Right ventricle myocardium inferior (tissue), 1 donor: ENCODE measurements at regions not wholly inside any gene's neighbourhood (a gene's known extent, or its start where the extent isn't known, plus 50 kb on each side); places are given as distances from the start of the nearest gene placed in this dataset.

Source experiments
- ATAC-seq: fragments of 200-7000 bp; cut with Tn5 transposase; one replicate; pipeline ENCODE4 v1.9.1; 2020; ENCODE audit warnings: mild to moderate bottlenecking, moderate library complexity
- DNase-seq: peaks from one replicate; pipeline ENCODE4 v3.0.0; 2021; ENCODE audit errors: missing footprints
- intact Hi-C: fragments of 100-400 bp; cut with DNase I; formaldehyde crosslinking; loops from one replicate; pipeline ENCODE4 v1.11.0; 2022
- donor health status: DM: no; HTN: yes; CAD: no; lungs with severe emphysema.

DNA sequence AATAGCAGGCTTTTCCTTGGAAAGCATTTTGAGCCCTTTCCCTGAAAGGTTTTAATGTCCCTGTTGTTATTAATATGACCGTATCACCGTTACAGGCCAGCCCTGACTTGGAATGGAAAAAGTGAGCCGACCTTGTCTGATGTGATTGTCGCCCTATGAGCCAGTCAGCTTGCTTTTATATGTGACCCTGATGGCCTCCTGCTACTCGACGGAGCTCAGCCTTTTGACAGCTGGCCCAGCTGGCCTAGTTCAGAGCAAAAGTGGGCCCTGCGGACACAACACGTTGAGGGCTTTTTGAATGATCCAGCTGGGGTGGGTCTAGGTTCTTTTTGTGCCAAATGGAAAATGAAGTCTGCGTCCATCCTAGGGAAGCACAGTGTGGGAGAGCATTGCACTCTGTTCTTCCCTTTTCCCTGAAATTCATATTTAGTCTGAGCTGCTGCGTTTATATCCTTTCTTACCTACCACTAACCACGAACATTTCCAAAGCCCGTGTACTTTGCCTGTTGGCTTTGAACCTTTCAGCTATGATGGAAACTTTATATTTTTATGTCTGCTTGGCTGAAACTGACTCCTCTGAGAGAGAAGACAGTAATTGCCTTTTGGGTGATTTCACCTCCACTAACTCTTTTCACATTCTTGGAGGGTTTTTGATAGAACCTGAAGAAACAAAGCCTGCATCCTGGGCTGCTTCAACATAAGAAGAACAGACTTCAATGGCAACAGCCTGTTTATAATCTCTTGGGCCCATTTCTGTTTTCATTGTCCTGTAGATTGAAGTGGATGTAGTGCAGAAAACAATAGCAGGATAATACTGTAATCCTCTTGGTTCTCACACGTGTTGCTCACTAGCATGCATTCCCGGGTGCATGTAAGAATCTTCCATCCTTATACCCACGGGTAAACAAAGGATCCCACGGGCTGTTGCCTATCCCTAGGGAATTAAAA, 121.8 kb upstream of the HDGFL1 start:
- ATAC-seq (peak; percentile 66), DNase-seq (peak; percentile 27)
- intact Hi-C loops = no loop called here

GRCh38 chr6:22448291-22448711, 121.1 kb upstream of the HDGFL1 start:
- ATAC-seq (no peak), DNase-seq (no peak)
- intact Hi-C loops = no loop called here

- no peak for ATAC-seq
- no peak for DNase-seq
- intact Hi-C loops = no loop called here
Observed at GRCh38 chr6:22451962-22452361, 117.4 kb upstream of the HDGFL1 start.

- ATAC-seq = no peak
- no peak for DNase-seq
- intact Hi-C loops = no loop called here
Observed at GRCh38 chr6:22455378-22455777, 114.0 kb upstream of the HDGFL1 start.

- ATAC-seq = no peak
- intact Hi-C loops = no loop called here
- DNase-seq = no peak
Observed at GRCh38 chr6:22457996-22458395, 111.4 kb upstream of the HDGFL1 start.

GRCh38 chr6:22466665-22467245, 102.6 kb upstream of the HDGFL1 start:
- ATAC-seq (no peak), DNase-seq (no peak)
- intact Hi-C loops = no loop called here

DNA sequence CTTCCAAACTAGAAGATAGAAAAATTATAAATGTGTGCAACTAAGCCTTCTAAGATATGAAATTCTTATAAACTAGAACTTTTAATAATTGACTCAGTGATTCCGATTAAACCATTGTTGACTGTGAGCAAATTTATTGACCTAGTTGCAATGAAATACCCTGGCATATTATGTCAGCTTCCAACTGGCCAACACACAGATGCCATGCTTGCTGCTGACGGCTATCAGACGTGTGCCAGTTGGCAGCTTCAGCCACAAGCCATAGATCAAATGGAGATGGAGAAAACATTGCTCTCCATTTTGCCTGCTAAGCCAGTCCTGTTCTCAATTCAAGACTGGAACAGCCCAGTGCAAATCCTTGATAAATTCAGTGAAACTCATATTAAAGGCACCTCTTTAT, 101.7 kb upstream of the HDGFL1 start:
- DNase-seq = no peak
- no peak for ATAC-seq
- intact Hi-C loops = no loop called here

DNA sequence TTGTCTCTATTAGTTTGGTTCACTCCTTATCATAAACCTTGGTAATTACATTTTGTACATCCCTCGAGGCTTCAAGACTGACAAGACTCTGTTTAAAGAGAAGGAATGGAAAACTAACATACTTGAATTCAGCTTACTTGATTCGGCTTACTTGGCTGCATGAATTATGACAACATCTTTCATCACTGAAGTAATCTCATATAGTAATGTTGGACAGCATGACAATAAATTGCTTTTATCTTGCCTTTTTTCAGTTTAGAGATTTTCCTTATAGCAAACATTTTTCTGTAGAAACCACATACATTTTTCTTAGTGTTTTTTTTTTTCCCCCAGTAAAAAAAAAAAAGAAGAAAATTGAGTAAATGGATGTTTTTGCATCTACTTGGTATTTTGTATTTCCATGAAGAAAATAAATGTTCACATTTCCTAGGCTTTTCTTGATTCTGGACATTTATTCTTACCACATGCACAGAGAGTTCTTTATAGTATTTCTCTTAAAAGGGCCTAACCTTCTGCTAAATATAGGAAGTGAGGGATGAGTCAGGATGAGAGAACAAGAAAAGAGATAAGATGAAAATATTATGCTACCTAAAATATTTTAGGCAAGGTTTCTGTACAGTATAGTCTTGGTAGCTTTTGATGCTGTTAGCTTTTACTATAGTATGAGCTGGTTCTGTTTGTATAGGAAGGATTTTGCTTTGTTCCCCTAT, 101.0 kb upstream of the HDGFL1 start:
- no peak for ATAC-seq
- intact Hi-C loops = no loop called here

GRCh38 chr6:22470454-22471131, 98.8 kb upstream of the HDGFL1 start:
- intact Hi-C loops = loop anchor here (5.0 to 10.0 kb wide), 4 partner anchors 74 to 326 kb away; no protein-coding TSS in a partner anchor

More for the DNA sequence above, 101.0 kb upstream of the HDGFL1 start:
- DNase-seq = no peak

DNA sequence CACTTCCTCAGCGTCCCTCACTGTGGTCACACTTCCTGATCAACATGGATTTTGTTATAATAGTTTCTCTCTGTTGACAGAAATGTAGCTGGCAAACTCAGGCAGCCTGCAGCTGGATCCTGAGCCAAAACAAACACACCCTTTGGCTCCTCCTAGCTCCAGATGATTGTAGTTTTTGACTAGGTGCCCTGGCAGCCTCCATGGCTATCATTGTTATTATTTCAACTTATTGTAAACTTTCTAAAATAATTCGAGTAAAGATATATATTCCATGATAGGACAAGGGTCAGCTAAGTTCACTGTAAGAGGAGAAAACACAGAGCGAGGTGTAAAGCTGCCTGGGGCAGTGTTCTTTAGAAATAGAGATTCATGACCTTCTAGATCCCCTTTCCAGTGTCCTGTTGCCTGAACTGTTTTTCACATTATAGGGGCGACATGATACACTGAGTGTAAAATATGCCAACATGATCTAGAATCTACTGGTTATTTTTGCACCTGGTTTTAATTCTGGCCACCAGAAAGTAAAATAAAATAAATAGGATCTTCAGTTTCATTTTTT, 98.2 kb upstream of the HDGFL1 start:
- intact Hi-C loops = loop anchor here (5.0 to 10.0 kb wide), 4 partner anchors 74 to 326 kb away; no protein-coding TSS in a partner anchor
- no peak for DNase-seq

More at GRCh38 chr6:22470454-22471131, 98.8 kb upstream of the HDGFL1 start:
- DNase-seq (no peak), ATAC-seq (no peak)

DNA sequence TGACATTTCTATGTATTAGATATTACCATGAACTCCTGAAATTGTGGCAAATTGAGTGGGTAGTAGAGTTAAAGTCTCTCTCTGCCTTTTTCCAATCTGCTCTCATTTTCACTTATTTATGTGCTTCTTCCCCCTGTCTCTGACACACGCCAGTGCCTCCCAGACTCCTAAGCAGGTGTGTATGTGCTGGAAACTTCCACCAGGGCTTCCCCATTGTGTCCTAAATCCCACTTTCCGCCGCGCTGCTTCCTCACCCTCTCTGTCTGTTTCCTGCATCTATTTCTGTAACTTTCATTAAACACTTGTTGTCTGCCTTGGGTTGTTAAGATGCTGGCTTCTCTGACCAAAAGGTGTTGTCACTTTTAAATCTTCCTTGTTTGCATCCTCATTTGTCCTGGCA, 97.6 kb upstream of the HDGFL1 start:
- ATAC-seq (no peak), DNase-seq (no peak)
- intact Hi-C loops = loop anchor here (5.0 to 10.0 kb wide), 4 partner anchors 73 to 327 kb away; no protein-coding TSS in a partner anchor

More for the DNA sequence above, 98.2 kb upstream of the HDGFL1 start:
- ATAC-seq = peak; percentile 82

- DNase-seq (no peak), ATAC-seq (no peak)
- intact Hi-C loops = loop anchor here (5.0 to 10.0 kb wide), 4 partner anchors 71 to 329 kb away; no protein-coding TSS in a partner anchor
Observed at GRCh38 chr6:22473991-22474682, 95.2 kb upstream of the HDGFL1 start.

DNA sequence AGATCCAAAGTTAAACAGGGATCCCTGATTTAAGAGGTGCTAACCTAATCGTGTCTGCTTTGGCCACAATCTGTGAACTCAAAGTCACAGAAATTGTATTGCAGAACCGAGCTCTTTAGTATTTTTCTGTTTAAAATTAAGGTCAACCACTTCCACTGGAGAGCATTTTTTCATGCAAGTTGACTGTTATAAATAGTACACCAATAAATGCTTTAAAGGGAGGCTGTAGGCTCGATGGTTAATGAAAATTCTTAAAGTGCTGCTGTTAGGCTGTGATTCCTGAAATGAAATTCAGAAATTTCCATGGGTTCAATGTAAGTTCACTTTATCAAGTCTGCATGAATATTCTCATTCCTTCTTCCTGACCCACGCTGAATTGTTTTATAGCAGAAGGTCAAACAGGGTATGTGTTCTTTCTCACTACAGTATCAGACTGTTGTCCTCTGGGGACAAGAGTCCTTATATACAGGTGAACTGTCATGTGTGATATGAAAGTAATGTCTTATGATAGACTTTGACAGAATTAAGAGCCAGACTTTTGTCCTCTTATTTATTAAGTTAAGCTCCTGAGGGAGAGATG, 92.5 kb upstream of the HDGFL1 start:
- intact Hi-C loops = loop anchor here (10.0 kb wide), 3 partner anchors 68 to 332 kb away; no protein-coding TSS in a partner anchor
- ATAC-seq = no peak
- DNase-seq = no peak

DNA sequence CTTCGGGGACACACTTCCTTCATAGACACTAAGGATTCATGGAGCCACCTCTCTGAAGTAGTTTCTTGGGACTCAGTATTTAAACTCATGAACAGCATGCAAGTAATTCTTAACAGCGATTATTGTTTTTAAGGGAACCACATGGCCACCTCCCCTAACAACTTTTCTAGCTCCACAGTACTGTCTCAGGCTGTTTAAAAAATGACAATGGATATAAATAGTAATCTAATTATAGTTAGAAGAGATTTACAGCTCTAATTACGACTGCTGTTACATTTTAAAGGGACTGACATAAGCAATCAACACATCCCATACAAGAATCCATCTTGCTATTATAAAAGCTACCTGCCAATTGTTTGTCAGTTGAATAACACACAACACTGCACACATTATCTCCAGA, 72.1 kb upstream of the HDGFL1 start:
- ATAC-seq = peak; percentile 56
- intact Hi-C loops = no loop called here
- DNase-seq = no peak

DNA sequence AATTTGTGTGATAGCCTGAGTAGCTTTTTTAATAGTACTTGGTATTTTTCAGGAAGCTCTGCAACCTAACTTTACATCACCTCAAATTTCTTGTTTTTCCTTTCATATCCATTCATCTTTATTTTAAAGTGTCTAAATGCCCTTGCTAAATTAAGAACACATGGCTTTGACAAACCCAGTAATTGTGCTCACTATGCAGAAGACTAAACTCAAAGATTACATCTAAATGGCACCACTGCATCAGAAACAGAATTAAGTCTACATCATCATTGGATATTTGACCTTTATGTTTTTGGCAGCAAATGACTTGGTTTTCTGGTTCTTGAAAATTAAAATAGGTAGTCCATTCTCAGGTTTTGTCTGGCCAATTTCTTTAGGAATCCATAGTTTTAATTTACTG, 69.6 kb upstream of the HDGFL1 start:
- no peak for ATAC-seq
- intact Hi-C loops = no loop called here
- no peak for DNase-seq

- ATAC-seq (no peak), DNase-seq (no peak)
- intact Hi-C loops = no loop called here
Observed at GRCh38 chr6:22506496-22506895, 62.9 kb upstream of the HDGFL1 start.

DNA sequence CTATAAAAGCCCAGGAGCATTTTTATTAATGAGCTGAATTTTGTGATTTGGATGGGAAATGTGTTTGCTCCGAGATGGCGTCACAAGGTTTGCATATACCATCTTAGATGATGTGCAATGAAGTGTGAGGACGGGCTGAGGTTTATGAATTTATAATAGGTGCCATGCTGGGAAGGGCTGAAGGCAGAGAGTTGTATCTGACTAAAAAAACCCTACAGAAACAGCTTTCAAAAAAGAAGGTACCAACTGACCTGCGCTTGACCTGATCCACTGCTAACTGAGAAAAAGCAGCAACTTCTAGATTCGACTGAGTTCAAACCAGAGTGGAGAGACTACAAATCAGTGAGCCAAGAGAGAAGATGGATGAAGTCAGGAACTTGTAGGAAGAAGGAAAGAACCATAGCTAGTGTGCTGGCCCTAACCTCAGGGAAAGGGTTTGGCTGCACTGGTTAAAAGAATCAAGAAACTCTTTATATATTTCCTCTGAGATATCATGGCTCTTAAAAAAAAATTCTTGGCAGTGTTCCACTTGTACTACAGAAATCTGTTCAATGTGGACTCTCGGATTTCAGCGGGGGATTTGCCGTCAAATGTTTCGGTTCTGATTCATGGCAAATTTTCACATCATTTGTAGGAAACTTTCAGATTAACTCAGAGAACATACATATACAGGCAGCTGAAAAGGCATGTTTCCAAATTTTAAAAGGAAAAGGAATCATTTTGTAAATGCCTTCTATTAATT, 56.5 kb upstream of the HDGFL1 start:
- ATAC-seq (no peak), DNase-seq (no peak)
- intact Hi-C loops = no loop called here
